GM12878 (cell line): ENCODE measurements at regions not wholly inside any gene's neighbourhood (a gene's known extent, or its start where the extent isn't known, plus 50 kb on each side); places are given as distances from the start of the nearest gene placed in this dataset.

Experiments used
- ATAC-seq: fragments of 200-7000 bp; cut with Tn5 transposase; 3 replicates; pipeline ENCODE4 v1.9.1; 2020; ENCODE audit warnings: mild to moderate bottlenecking, moderate library complexity
- BruUV-seq: library from RNA; stranded (reverse); fragments of 400-500 nt; replicated peaks from 2 replicates; lab custom pipeline; 2021; lab: Mats Ljungman, UMichigan
- CTCF ChIA-PET: fragments of 300-600 bp; sonication (Branson Sonifier 250); formaldehyde crosslinking; extraction: SDS; loops from one replicate; lab custom pipeline; 2021; ENCODE audit warnings: inconsistent platforms; lab: Yijun Ruan, JAX
- POLR2A ChIA-PET: fragments of 350-600 bp; formaldehyde crosslinking; extraction: SDS; loops from one replicate; lab custom pipeline; 2021; ENCODE audit warnings: inconsistent platforms; lab: Charles Lee
- RAD21 ChIA-PET: fragments of 300-600 bp; sonication (Branson Sonifier 250); formaldehyde crosslinking; loops from one replicate; lab custom pipeline; 2023; ENCODE audit warnings: antibody characterized with exemption; ENCODE audit not compliant: unreplicated experiment; lab: Charles Lee
- SMC1A ChIA-PET: fragments of 300-600 bp; sonication (Branson Sonifier 250); formaldehyde crosslinking; loops from one replicate; lab custom pipeline; 2023; ENCODE audit not compliant: unreplicated experiment, uncharacterized antibody; lab: Charles Lee
- DNase-seq: peaks from one replicate; pipeline ENCODE4 v3.0.0-alpha.2; 2011; ENCODE audit warnings: low read depth, low spot score
- FAIRE-seq: peaks from 3 replicates; lab custom pipeline; 2011; peaks lifted over from hg19 to GRCh38; lab: Jason Lieb, UNC
- H2AFZ ChIP-seq: 2 replicates; pipeline ENCODE4 v1.6.0; 2011; ENCODE audit warnings: low read depth, low read length, control low read depth; ENCODE audit not compliant: control insufficient read depth
- H3K27ac ChIP-seq: 2 replicates; pipeline ENCODE4 v1.5.1; 2011; ENCODE audit warnings: control low read depth; ENCODE audit not compliant: control insufficient read depth, insufficient read depth
- H3K27me3 ChIP-seq, 2 experiments: replicated peaks in 1 of 2; 2 replicates each; pipeline versions ENCODE4 v1.6.0 to v1.6.1; 2011; ENCODE audit warnings: low read length in 1 of 2; ENCODE audit not compliant: control insufficient read depth in 2 of 2, insufficient read depth in 2 of 2
- H3K36me3 ChIP-seq, 2 experiments: 2 replicates each; pipeline ENCODE4 v1.5.1; 2011; ENCODE audit warnings: low read length in 1 of 2; ENCODE audit not compliant: control insufficient read depth in 2 of 2, insufficient read depth in 2 of 2
- H3K4me1 ChIP-seq: 2 replicates; pipeline ENCODE4 v1.6.1; 2011; ENCODE audit warnings: mild to moderate bottlenecking, low read length, moderate library complexity, mixed read lengths; ENCODE audit not compliant: control insufficient read depth, insufficient read depth
- H3K4me2 ChIP-seq: 2 replicates; pipeline ENCODE4 v1.6.0; 2011; ENCODE audit warnings: control low read depth; ENCODE audit not compliant: control insufficient read depth, insufficient read depth
- H3K4me3 ChIP-seq: fragments of 200-600 bp; sonication (generic); 2 replicates; pipeline ENCODE4 v1.5.1; 2016
- H3K79me2 ChIP-seq: 2 replicates; pipeline ENCODE4 v1.6.0; 2011; ENCODE audit warnings: low read length; ENCODE audit not compliant: control insufficient read depth, insufficient read depth
- H3K9ac ChIP-seq: 2 replicates; pipeline ENCODE4 v1.8.0; 2011; ENCODE audit warnings: low read length, control low read depth, mixed read lengths; ENCODE audit not compliant: control insufficient read depth, insufficient read depth
- H3K9me3 ChIP-seq: replicated peaks from 3 replicates; pipeline ENCODE4 v1.5.1; 2011; ENCODE audit warnings: mild to moderate bottlenecking, low read length; ENCODE audit not compliant: control insufficient read depth, insufficient read depth
- H4K20me1 ChIP-seq: 2 replicates; pipeline ENCODE4 v1.6.0; 2011; ENCODE audit not compliant: control insufficient read depth, insufficient read depth
- BRCA1 ChIP-seq: IDR thresholded peaks from 2 replicates; pipeline ENCODE4 v1.6.1; 2011; ENCODE audit warnings: low read depth, low read length, improper control_type of control experiment
- CHD1 ChIP-seq: IDR thresholded peaks from 2 replicates; pipeline ENCODE4 v1.6.1; 2012; ENCODE audit warnings: low read depth, low read length, improper control_type of control experiment
- EGR1 ChIP-seq, 2 experiments: IDR thresholded peaks; 1 replicate in 1 of 2; 2 replicates in 1 of 2; pipeline ENCODE4 v1.6.1; 2011 to 2012; ENCODE audit warnings: low read depth in 2 of 2, low read length in 2 of 2, borderline replicate concordance in 1 of 2, mild to moderate bottlenecking in 1 of 2, moderate library complexity in 1 of 2
- FOS ChIP-seq: IDR thresholded peaks from 3 replicates; pipeline ENCODE4 v1.6.1; 2011; ENCODE audit warnings: borderline replicate concordance; ENCODE audit not compliant: insufficient read length; ENCODE audit errors: extremely low read depth
- MLLT1 ChIP-seq: fragments of 450-650 bp; IDR thresholded peaks from 2 replicates; pipeline ENCODE4 v1.6.1; 2016; ENCODE audit warnings: mild to moderate bottlenecking
- MTA3 ChIP-seq: IDR thresholded peaks from 2 replicates; pipeline ENCODE4 v1.6.1; 2012; ENCODE audit warnings: low read length, inconsistent platforms, borderline replicate concordance
- NFIC ChIP-seq: IDR thresholded peaks from 2 replicates; pipeline ENCODE4 v1.6.1; 2012; ENCODE audit warnings: low read depth, mild to moderate bottlenecking, inconsistent platforms, low read length, moderate library complexity
- PML ChIP-seq: IDR thresholded peaks from 2 replicates; pipeline ENCODE4 v1.6.1; 2012; ENCODE audit warnings: low read length, inconsistent platforms
- SP1 ChIP-seq: IDR thresholded peaks from one replicate; pipeline ENCODE4 v1.6.1; 2011; ENCODE audit warnings: low read depth, low read length
- SUZ12 ChIP-seq: fragments of 200-600 bp; sonication (generic); IDR thresholded peaks from one replicate; pipeline ENCODE4 v1.6.1; 2018; ENCODE audit warnings: antibody characterized with exemption, mild to moderate bottlenecking; ENCODE audit not compliant: unreplicated experiment
- TARDBP ChIP-seq: IDR thresholded peaks from 2 replicates; pipeline ENCODE4 v1.6.1; 2016; ENCODE audit warnings: borderline replicate concordance
- USF2 ChIP-seq: IDR thresholded peaks from 2 replicates; pipeline ENCODE4 v1.6.1; 2011; ENCODE audit warnings: low read depth, low read length, improper control_type of control experiment, borderline replicate concordance
- WGBS: methylation state at CpG from one replicate; pipeline ENCODE4 v1.1.6; 2016; ENCODE audit warnings: low lambda C conversion rate; ENCODE audit not compliant: insufficient replicate concordance, insufficient coverage; ENCODE audit errors: missing lambda C conversion rate; 5-methylcytosine and 5-hydroxymethylcytosine counted together
- in situ Hi-C: fragments of 300-500 bp; cut with MboI; formaldehyde crosslinking; loops from 9 replicates; pipeline ENCODE4 v1.14.3; 2018; ENCODE audit warnings: mixed read lengths
- intact Hi-C: fragments of 100-400 bp; cut with micrococcal nuclease; formaldehyde crosslinking; loops from one replicate; pipeline ENCODE4 v1.14.2; 2022; ENCODE audit not compliant: unreplicated experiment

GRCh38 chr13:103958691-103959090 is 892.5 kb upstream of the SLC10A2 start:
- Histone ChIP-seq H3K27ac (no peak overlapping the region), H3K36me3 (no peaks in the 10 kb centered on the region), H4K20me1 (no peaks in the 10 kb centered on the region), H3K9ac (no peak overlapping the region), H3K4me3 (no peak overlapping the region), H3K27me3 (no peaks in the 10 kb centered on the region), H3K4me2 (no peak overlapping the region), H3K9me3 (no peaks in the 10 kb centered on the region), H3K4me1 (no peaks in the 10 kb centered on the region), H2AFZ (no peak overlapping the region), H3K79me2 (no peaks in the 10 kb centered on the region)
- intact Hi-C loops: no loop called here
- in situ Hi-C loops: no loop called here
- SMC1A ChIA-PET: no interaction called here
- ATAC-seq (no peak), FAIRE-seq (no peak), DNase-seq (no peak)
- TF ChIP-seq SUZ12 (no peak), FOS (no peak), USF2 (no peak), SP1 (no peak), TARDBP (no peak), EGR1 (IDR thresholded peaks at IDR 0.05; ENCODE audit: borderline replicate concordance in 1 of 2, low read depth in 2 of 2, low read length in 2 of 2) (no peak), PML (no peak), MTA3 (no peak), NFIC (no peak), MLLT1 (no peak), CHD1 (no peak), BRCA1 (no peak)
- RAD21 ChIA-PET: no interaction called here
- POLR2A ChIA-PET: no interaction called here
- CTCF ChIA-PET: no interaction called here
- 44% methylated on average over 2 of the region's 2 CpGs for WGBS
- BruUV-seq: no TSS peak
